Thoracic aorta (tissue), 2 donors: ENCODE measurements at regions not wholly inside any gene's neighbourhood (a gene's known extent, or its start where the extent isn't known, plus 50 kb on each side); places are given as distances from the start of the nearest gene placed in this dataset.
"Not testable (repeated sequence)": the region's sequence is repeated elsewhere in the genome, so short reads cannot be mapped to it uniquely, and the experiment has no call there.

ENCODE experiments used
- ATAC-seq: fragments of 150-250 bp; one replicate; pipeline ENCODE4 v1.8.0; 2017; ENCODE audit warnings: low read depth; ENCODE audit not compliant: insufficient number of reproducible peaks, low FRiP score
- DNase-seq: peaks from one replicate; pipeline ENCODE4 v3.0.0-alpha.2; 2020; ENCODE audit warnings: low spot score
- H3K27ac ChIP-seq, 2 donors: fragments of 200-600 bp; sonication (generic); 1 replicate in 1 of 2; 2 replicates in 1 of 2; pipeline ENCODE4 v1.5.1; 2016; ENCODE audit warnings: mild to moderate bottlenecking in 2 of 2, moderate library complexity in 2 of 2
- H3K27me3 ChIP-seq: fragments of 200-600 bp; sonication (generic); replicated peaks from 2 replicates; pipeline ENCODE4 v1.6.0; 2016; ENCODE audit warnings: mild to moderate bottlenecking; ENCODE audit not compliant: insufficient read depth
- H3K36me3 ChIP-seq: fragments of 200-600 bp; sonication (generic); one replicate; pipeline ENCODE4 v1.5.1; 2016
- H3K4me1 ChIP-seq, 2 donors: fragments of 200-600 bp; sonication (generic); 1 replicate in 1 of 2; 2 replicates in 1 of 2; pipeline versions ENCODE4 v1.5.1 to v1.6.0; 2016; ENCODE audit warnings: low read depth in 2 of 2, mild to moderate bottlenecking in 1 of 2; ENCODE audit not compliant: control insufficient read depth in 1 of 2
- H3K4me3 ChIP-seq: fragments of 200-600 bp; sonication (generic); 2 replicates; pipeline ENCODE4 v1.5.1; 2016; ENCODE audit warnings: mild to moderate bottlenecking
- H3K9me3 ChIP-seq: fragments of 200-600 bp; sonication (generic); 2 replicates; pipeline ENCODE4 v1.5.1; 2016
- CTCF ChIP-seq: fragments of 200-600 bp; sonication (generic); IDR thresholded peaks from one replicate; pipeline ENCODE4 v1.5.1; 2019; ENCODE audit warnings: antibody characterized with exemption

GRCh38 chr10:23978317-23978716 lies 230.6 kb upstream of the KIAA1217 start:
- Histone ChIP-seq H3K4me1 (no peaks in the 10 kb centered on the region), H3K4me3 (no peak overlapping the region), H3K27ac (no peak overlapping the region), H3K36me3 (no peaks in the 10 kb centered on the region), H3K27me3 (no peaks in the 10 kb centered on the region), H3K9me3 (no peaks in the 10 kb centered on the region)
- DNase-seq (no peak), ATAC-seq (no peak)
- TF ChIP-seq CTCF = no peak

GRCh38 chr10:23980094-23980493 lies 228.8 kb upstream of the KIAA1217 start:
- H3K4me3 ChIP-seq = no peak overlapping the region
- no peaks in the 10 kb centered on the region for H3K4me1 ChIP-seq
- H3K9me3 ChIP-seq = no peaks in the 10 kb centered on the region
- ATAC-seq = no peak
- H3K36me3 ChIP-seq = no peaks in the 10 kb centered on the region
- no peak for TF ChIP-seq CTCF
- no peaks in the 10 kb centered on the region for H3K27me3 ChIP-seq
- no peak for DNase-seq
- no peak overlapping the region for H3K27ac ChIP-seq

- no peak for DNase-seq
- no peak for ATAC-seq
- Histone ChIP-seq H3K36me3 (no peaks in the 10 kb centered on the region), H3K4me1 (no peaks in the 10 kb centered on the region), H3K27ac (no peak overlapping the region), H3K27me3 (no peaks in the 10 kb centered on the region), H3K9me3 (no peaks in the 10 kb centered on the region), H3K4me3 (no peak overlapping the region)
- TF ChIP-seq CTCF = no peak
These were observed 227.2 kb upstream of the KIAA1217 start for GRCh38 chr10:23981520-23982309.

GRCh38 chr10:23984405-23984804 lies 224.5 kb upstream of the KIAA1217 start:
- H3K36me3 ChIP-seq, H3K27ac ChIP-seq, H3K9me3 ChIP-seq, H3K4me1 ChIP-seq, H3K4me3 ChIP-seq, H3K27me3 ChIP-seq, ATAC-seq, DNase-seq: not testable (repeated sequence)

GRCh38 chr10:23988006-23988405 lies 220.9 kb upstream of the KIAA1217 start:
- Histone ChIP-seq H3K4me1 (no peaks in the 10 kb centered on the region), H3K27me3 (no peaks in the 10 kb centered on the region), H3K9me3 (no peaks in the 10 kb centered on the region), H3K36me3 (no peaks in the 10 kb centered on the region), H3K4me3 (no peak overlapping the region), H3K27ac (no peak overlapping the region)
- ATAC-seq (no peak), DNase-seq (no peak)
- no peak for TF ChIP-seq CTCF
